ENCODE measurements at regions not wholly inside any gene's neighbourhood (a gene's known extent, or its start where the extent isn't known, plus 50 kb on each side); places are given as distances from the start of the nearest gene placed in this dataset.
A peak's percentile ranks its signal among the peaks of the same experiment; 100 is the strongest.

DNA sequence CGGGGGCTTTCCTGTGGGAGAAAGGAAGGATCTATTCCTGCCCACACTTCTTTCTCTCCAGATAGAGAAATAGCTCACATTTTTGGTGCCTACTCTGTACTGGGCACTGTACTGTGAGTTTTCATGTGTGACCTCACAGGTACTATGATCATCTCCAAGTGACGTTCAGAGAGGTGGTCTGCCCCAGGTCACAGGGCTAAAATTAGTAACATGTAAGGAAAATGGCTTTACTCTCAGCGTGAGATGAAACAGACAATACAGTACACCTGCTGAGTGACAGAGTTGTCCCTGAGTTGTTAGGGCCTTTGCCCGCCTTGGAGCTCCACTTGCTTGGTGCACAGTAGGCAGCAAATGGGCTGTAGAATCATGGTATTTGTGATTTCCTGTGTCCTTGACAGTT, 306.1 kb upstream of the DMRT1 start:
- no peak for DNase-seq (ENCODE audit: low read depth)
- TF ChIP-seq, protein P1, sequence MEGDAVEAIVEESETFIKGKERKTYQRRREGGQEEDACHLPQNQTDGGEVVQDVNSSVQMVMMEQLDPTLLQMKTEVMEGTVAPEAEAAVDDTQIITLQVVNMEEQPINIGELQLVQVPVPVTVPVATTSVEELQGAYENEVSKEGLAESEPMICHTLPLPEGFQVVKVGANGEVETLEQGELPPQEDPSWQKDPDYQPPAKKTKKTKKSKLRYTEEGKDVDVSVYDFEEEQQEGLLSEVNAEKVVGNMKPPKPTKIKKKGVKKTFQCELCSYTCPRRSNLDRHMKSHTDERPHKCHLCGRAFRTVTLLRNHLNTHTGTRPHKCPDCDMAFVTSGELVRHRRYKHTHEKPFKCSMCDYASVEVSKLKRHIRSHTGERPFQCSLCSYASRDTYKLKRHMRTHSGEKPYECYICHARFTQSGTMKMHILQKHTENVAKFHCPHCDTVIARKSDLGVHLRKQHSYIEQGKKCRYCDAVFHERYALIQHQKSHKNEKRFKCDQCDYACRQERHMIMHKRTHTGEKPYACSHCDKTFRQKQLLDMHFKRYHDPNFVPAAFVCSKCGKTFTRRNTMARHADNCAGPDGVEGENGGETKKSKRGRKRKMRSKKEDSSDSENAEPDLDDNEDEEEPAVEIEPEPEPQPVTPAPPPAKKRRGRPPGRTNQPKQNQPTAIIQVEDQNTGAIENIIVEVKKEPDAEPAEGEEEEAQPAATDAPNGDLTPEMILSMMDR (IDR thresholded peaks at IDR 0.05; ENCODE audit: low read length, missing control alignments): no peak

DNA sequence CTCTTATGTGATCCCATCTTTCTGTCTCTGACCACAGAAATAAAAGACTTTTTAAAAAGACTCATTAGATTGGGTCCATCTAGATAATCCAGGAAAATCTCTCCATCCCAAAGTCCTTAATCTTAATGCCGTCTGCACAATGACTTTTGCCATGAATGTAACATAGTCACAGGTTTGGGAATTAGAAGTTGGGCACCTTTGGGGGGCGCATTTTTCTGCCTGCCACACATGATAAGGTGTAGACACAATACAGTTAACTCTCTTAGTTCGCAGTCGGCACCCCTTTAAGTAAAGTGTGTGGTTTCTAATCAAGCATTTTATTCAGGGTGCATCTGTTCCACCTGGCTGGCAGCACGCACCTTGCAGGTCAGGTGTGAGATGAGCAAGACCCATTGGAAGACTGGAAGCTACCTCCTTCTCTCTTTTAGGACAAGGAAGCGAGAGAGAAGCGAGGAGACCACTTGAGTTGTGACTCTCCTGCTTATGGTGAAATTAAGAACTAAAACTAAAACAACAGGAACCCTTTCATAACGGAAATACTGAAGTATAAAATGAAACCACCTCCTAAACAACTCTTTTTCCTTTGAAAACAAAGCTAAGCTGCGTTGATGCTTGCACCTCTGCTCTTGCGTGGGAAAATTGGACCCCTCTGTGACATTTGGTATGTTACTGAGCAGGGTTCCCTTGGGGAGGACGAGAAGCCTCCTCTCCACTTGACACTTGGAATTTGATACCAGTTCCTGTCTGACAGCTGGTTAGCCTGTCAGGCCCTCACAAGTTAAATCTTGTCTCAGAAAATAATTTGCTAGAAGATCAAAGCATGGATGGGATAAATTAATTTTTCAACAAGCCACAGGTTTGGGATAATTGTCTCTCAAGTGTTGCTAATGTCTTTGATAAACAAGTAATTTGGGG, 304.6 kb upstream of the DMRT1 start:
- TF ChIP-seq, protein P1 (IDR thresholded peaks at IDR 0.05; ENCODE audit: low read length, missing control alignments): no peak
- no peak for DNase-seq (ENCODE audit: low read depth)
- no peak overlapping the region for H3K4me3 ChIP-seq (replicated peaks; ENCODE audit: low read depth, low read length)

More for the DNA sequence above, 306.1 kb upstream of the DMRT1 start:
- no peak overlapping the region for H3K4me3 ChIP-seq (replicated peaks; ENCODE audit: low read depth, low read length)

DNA sequence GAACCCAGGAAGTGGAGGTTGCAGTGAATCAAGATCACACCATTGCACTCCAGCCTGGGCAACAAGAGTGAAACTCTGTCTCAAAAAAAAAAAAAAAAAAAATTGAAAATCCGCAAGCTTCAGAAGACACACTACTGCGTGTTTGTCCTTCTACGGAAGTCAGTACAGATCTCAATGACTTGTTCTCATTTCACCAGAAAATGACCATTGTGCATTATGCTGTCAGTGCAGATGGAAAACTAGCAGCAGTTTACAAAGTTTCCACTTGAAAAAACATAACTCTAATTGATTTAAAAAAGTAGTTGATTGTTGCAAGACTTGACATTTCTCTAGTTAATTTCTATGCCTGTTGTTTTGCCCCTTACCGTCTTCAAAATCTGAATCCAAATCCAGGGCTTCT, 298.0 kb upstream of the DMRT1 start:
- no peak for DNase-seq (ENCODE audit: low read depth)
- TF ChIP-seq, protein P1 (IDR thresholded peaks at IDR 0.05; ENCODE audit: low read length, missing control alignments): no peak
- H3K4me3 ChIP-seq (replicated peaks; ENCODE audit: low read depth, low read length): no peak overlapping the region

DNA sequence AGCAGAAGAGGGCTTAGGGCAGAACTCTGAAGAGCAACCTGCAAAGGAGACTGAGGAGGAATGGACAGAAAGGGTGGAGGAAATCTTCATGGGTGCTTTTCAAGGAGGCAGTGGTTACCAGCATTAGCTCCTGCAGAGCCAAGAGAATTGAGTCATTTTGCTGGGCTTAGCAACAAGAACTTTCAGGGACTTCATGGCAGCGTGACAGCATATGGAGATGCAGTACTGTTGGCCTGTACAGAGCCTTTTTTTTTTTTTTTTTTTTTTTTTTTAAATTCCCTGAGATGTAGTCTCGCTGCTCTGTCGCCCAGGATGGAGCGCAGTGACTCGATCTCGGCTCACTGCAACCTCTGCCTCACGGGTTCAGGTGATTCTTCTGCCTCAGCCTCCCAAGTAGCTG, 296.0 kb upstream of the DMRT1 start:
- peak; percentile 61 for DNase-seq (ENCODE audit: low read depth)
- TF ChIP-seq, protein P1 (IDR thresholded peaks at IDR 0.05; ENCODE audit: low read length, missing control alignments): no peak
- no peak overlapping the region for H3K4me3 ChIP-seq (replicated peaks; ENCODE audit: low read depth, low read length)

DNA sequence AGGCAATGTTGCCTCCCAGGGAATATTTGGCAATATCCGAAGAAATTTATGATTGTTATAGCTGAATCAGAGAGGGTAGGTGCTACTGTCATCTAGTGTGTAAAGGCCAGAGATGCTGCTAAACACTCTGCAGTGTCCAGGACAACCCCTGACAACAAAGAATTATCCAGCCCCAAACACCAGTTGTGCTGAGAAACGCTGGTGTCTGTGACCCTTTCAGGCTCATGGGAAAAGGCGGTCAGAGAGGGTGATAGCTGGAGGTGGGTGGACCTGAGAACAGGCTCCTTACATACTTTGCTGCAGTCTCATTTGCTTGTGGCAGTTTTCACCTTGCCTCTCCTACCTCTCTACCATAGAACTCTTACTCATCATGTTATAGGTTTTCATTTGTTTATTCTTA, 295.3 kb upstream of the DMRT1 start:
- DNase-seq (ENCODE audit: low read depth): peak; percentile 33
- H3K4me3 ChIP-seq (replicated peaks; ENCODE audit: low read depth, low read length): no peak overlapping the region
- TF ChIP-seq, protein P1 (IDR thresholded peaks at IDR 0.05; ENCODE audit: low read length, missing control alignments): no peak

DNA sequence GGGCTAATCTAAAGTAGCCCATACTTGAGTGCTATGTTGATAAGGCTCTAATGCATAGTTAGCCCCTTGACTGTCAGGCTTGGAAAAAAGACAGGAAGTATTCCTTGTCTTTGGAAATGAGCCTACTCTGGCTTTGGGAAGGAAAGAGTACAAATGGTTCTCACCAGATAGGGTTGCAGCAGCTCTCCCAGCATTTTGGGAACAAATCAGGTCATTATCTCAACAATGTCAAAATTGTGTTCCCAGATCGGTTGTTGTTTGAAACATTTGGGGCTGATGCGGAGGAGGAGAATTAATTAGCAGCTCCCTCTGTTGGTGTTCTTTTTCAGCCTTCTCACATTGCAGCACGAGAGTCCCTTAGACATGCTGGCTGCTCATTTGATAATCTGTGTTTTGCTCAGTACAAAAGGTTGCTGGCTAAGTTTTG, 294.7 kb upstream of the DMRT1 start:
- H3K4me3 ChIP-seq (replicated peaks; ENCODE audit: low read depth, low read length): no peak overlapping the region
- DNase-seq (ENCODE audit: low read depth): peak; percentile 69
- TF ChIP-seq, protein P1 (IDR thresholded peaks at IDR 0.05; ENCODE audit: low read length, missing control alignments): peak; percentile 42
